ENCODE measurements at regions not wholly inside any gene's neighbourhood (a gene's known extent, or its start where the extent isn't known, plus 50 kb on each side); places are given as distances from the start of the nearest gene placed in this dataset.

DNA sequence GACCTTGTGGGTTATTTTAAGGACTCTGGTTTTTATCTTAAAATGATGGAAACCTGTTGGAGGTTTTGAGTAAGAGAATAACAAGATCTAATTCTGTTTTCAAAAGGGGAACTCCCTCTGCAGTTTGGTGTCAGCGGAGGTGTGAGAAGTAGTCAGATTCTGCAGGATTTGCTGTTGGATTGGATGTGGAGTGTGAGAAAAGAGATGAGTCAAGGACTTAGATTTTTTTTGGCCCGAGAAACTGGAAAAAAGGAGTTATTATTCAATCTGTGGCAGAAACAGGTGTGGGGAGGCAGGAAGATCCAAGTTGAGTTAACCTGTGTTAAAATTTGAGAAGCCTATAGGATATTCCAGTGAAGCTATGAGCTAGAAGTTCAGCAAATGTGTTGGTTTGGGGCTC, 337.2 kb upstream of the FANCL start:
- H3K4me3 ChIP-seq (ENCODE audit: low read depth, low read length), result no peak overlapping the region

DNA sequence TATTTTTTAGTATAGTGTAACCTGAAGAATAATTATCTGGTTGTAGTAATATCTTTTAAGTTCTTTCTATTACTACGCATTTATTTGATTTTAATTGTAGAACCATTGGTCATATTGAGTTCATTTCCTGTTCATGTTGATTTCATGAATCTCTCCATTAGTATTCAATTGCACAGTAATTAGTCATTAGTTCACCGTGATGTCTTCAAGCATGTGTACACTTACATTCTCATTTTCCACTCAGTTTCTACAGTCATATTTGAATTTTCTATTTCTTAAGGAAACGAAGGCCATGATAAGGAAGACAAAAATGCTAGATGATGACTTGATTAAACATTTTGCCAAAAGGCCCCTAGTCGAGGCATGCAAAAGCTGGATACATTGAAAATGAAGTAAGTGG, 333.7 kb upstream of the FANCL start:
- H3K4me3 ChIP-seq (ENCODE audit: low read depth, low read length), result no peak overlapping the region

DNA sequence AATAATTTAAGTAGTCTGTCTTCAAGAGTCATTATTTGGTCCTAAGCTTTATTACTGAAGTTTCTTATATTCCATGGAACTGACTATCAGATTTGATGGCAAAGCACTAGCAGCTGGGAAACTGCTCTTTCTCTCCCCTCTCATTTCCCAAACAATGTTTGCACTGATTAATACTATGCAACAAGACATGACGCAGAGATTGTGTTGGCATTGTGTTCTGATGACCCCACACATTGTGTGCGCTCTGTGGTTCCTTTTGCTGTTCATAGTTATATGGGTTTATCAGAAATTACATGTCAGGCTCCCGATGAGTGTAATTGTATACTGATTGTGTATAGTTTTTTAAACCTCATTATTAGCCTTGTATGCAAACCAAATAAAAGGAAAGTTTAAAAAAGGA, 331.6 kb upstream of the FANCL start:
- no peak overlapping the region for H3K4me3 ChIP-seq (ENCODE audit: low read depth, low read length)

DNA sequence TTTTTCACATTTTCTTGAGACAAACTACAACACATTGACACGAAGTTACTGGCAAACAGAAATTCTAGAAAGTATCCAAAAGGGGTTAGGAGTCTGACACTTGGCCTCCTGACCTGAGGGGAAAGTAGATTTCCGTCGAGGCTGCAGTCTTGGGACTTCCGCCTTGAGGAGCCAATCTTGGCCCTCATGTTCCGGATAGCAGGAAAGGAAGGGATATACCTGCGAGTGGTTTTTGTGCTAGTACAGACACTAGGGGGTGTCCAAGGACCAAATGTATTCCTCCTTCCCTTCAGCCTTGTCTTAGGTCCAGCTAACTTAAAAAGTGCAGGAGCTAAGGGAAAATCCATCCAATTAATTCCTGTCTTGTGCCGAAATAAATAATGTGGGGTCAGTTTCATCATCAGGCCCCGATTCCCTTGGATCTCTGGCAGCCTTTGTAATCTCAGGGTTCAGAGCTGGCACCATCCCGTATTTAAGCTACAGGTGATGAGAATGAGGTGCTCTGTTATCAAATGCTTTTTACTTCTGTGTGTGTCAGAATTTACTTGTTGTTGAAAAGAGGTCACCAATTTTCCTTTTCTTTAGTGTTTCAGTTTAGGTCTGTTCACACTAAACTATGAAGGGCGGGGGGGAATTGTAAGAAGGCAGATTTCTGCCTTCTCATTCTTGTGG, 330.2 kb upstream of the FANCL start:
- no peak overlapping the region for H3K4me3 ChIP-seq (ENCODE audit: low read depth, low read length)

DNA sequence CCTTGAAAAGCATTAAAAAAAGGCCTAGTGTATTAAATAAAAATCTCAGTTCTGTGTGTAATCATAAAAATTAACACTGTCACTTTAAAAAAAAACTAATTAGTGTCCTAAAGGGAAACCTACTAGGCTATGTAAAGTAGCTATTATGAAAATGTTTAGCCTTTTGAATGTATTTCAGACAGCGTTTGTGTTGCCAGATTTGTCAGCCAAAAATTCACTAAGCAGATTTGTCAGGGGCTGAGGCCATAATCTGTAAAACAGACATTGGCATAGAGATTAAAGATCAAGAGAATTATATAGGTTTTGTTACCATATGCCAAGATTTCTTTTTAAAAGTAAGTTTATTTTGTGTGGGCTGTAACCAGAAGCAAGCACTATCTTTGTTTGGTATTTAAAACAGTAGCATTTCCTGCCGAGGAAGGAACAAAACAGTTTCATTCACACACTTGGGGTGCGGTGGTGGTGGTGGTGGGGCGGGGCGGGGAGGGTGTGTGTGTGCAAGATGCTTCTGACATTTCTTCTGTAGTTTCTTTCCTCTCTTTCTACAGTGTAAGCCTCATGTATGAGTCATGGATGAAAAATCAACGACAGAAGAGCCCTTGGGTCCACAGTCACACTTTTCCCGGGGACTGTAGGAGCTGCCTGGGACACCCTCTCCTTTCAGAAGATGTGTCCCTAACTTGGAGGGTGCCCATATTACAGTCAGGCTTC, 328.5 kb upstream of the FANCL start:
- H3K4me3 ChIP-seq (ENCODE audit: low read depth, low read length), result no peak overlapping the region

DNA sequence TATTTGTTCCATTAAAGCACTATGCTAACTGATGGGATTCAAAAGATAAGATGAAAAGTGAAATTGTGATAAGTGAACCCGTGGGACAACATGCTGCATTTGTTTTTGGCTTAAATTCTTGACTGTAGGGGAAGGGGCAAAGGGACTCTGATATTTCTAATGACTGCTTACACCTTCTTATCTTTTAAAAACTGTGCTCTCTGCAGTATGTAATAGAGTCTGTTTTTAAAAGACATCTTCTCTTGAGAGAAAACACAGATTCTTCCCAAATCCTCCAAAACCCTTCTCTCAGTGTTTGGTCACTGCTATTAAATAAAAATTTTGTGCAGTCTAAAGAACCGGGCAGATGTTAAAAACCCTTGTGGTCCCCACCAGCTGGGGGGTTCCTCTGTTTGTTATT, 327.8 kb upstream of the FANCL start:
- no peak overlapping the region for H3K4me3 ChIP-seq (ENCODE audit: low read depth, low read length)

DNA sequence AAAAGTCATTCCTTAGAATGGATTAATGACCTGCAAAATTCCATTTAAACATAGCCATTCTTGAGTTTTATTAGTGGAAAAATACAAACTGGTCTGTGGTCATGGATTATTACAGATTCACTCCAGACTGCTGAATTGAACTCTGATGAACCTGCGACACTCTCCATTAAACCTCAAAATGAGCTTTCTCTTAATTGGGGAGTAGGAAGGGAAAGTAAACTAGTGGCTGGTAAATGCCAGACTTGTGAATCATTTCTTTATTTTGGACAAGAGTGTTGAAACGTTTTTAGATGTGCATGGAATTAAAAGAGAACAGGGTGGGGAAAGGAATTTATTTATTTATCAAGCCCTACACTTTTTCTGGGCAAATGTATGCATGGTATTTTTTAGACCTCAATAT, 321.2 kb upstream of the FANCL start:
- H3K4me3 ChIP-seq (ENCODE audit: low read depth, low read length), result no peak overlapping the region

DNA sequence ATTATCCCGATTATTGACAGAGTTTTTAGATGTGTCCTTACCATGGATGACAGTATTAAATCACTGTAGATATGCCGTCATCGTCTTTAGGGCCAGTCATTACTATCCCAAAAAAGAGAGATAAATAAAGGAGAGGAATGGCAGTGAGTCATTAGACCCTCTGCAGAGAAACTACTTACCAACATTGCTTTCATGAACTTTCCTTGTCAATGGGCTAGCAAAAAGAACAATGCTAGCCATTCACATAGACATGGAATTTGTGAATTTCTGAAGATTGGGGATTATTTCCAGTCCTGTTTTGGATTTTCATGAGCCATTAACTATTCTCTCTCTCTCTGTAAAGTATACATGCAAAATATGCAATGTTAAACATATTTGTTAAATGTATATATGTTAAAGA, 319.4 kb upstream of the FANCL start:
- no peak overlapping the region for H3K4me3 ChIP-seq (ENCODE audit: low read depth, low read length)

DNA sequence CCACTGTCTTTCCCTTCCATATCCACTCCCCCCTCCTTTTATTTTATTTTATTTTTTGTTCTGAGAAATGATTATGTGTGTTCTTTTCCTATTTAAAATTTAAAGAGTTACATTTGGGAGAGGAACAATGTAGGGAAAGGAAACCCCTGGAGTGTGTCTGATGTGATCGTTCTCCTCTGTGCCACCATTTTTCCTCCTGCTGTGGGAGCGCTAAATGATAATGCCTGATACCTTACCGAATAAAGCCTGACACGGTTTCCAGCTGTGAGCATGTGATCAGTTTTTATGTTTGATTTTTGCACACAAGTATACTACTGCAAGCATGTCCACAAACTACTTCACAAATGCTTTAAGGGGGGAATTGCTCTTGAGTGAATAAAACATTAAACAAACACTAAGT, 317.8 kb upstream of the FANCL start:
- no peak overlapping the region for H3K4me3 ChIP-seq (ENCODE audit: low read depth, low read length)

DNA sequence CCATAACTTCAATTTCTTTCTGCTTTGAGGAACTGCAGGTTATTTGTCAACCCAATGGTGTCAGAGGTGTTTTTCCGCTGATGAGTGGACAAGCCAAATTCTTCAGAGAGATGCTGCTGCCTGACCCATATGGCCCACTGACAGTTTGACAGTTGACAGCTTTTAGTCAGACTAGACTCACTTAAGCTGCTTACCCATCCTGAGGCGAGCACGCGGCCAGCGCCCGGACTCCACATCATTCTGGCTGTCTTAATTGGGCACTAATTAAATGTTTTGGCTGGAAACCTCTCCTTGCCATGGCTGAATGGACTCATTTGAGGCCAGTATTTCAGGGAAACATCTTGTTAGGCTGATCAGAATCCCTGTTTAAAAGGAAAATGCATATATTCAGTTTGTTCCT, 316.1 kb upstream of the FANCL start:
- no peak overlapping the region for H3K4me3 ChIP-seq (ENCODE audit: low read depth, low read length)

DNA sequence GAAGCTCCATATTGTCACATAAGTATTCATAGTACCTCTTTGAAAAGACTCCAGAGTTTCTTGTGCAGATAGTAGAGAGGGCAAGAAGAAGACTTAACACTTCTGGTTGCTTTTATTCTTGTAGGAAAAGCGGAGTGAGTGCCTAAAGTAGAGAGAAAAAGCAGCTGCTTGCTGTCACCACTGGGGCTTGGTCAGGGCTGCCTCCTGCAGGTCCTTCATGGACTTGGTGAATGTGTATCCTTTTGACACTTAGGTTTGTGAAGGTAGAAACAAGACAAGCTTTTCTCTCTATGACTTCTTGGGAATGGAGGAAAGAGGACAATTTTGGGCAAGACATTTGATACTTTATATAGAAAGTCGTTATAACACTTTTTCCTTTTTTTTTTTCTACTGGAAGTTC, 312.8 kb upstream of the FANCL start:
- H3K4me3 ChIP-seq (ENCODE audit: low read depth, low read length), result no peak overlapping the region

DNA sequence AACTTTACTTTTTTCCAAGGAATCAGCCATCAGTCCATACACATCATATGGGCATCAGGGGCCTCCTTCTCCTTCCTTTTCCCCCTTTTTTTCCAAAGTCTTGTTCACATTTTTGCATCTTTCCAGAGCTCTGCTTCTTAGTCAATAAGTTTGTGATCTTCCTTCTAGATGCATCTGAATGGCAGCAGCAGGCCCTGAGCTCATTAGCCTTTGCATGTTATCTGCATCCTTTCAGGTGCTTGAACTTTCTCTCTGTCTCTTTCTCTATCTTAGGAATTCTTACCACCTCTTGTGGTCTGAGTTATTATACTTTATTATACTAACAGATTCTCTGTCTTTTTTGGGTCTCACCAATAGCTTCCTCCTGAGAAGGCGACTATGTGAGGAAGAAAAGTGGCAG, 312.4 kb upstream of the FANCL start:
- no peak overlapping the region for H3K4me3 ChIP-seq (ENCODE audit: low read depth, low read length)

DNA sequence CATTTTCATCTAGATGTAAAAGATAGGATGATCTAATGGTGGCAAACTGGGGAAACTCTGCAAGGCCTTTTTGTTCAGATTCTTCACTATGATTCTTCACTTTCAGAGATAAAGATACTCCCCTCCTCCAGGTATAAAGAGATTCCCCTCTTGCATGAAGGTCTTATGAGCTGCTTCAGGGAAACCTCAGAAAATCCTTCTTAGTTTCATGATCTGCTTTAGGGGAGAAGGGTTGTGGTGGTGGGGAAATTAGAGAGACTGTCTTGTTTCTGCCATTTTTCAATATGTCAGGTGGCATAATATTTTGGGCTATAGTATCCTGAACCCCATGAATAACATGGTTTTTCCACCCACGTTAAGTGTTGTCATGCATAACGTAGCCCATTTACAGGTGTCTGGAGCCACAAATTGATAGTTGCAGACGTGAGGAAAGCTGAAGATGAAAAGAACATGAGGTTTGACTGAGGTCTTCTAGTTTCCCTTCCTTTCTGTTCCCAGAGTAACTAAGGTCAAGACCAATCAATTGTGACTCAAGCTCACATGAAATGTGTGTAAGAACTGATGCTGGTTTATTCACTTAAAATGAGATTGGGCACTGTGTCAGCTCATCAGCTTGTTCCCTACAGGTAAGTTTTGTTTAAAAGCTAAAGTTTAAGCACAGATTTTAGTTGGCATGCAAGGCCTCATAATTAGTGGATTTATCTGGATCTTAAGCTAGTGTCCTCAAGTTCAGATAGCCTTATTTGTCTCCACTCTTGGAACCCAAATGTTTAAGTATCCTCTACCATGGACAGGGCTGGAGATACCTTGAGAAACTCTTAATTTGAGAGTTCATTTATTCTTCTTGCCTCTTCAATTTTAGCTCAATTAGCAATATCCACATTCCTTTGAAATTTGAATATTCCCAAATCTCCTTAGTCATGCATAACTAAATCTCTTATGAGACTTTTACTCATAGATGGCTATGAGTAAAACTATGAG, 304.5 kb upstream of the FANCL start:
- H3K4me3 ChIP-seq (ENCODE audit: low read depth, low read length), result no peak overlapping the region

DNA sequence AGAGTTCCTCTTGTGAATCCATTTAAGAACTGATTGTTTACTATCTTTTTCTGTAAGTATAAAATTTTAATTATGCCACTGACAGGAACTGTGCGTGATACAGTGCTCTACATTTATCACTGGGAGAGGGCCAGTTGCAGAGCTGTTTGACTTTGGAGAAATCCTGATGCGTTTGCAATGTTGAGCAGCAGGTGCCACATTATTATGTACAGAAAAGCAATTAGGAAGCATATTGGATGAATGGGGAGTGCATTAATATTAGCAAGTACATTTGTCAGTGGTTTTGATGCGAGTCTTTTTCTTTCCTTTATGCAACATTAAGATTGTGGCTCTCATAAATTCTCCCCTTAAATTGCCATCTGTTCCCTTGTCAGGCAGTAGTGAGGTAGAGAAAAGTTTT, 302.3 kb upstream of the FANCL start:
- no peak overlapping the region for H3K4me3 ChIP-seq (ENCODE audit: low read depth, low read length)

DNA sequence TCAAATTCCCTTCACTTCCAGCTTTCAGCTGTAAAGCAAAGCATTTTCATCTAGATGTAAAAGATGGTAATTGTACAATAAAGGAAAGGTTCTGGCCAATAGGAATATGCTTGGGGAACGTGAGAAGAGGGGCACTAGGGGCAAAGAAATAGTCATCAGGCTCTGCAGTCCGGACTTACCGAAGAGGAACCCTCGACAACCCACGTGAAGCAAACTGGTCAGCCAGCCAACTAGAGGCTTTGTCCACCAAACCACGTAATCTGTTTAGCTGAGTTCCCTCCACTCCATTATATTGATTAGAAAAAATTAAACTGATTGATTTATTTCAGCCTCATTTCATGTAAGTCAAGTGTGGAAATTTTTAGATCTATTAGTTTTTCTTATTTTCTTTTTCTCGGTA, 300.4 kb upstream of the FANCL start:
- no peak overlapping the region for H3K4me3 ChIP-seq (ENCODE audit: low read depth, low read length)

DNA sequence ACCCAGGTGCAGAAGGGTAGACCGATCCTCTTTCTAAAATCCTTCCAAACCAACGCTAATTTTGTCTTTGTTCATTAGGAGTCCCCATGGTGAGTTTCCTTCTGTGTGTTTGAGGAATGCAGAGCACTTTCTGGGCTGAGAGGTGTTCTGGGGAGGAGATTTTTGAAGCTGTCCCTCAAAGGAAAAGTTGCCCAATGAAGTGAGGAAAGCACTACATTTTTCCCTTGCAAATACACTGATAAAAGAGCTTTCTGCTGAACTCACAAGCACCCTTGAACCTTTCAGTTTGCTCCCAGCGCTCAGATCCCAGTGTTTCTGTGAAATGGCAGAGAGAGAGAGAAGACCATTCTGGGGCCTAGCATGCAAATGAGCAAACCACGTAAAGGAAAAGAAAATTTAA, 299.6 kb upstream of the FANCL start:
- no peak overlapping the region for H3K4me3 ChIP-seq (ENCODE audit: low read depth, low read length)

DNA sequence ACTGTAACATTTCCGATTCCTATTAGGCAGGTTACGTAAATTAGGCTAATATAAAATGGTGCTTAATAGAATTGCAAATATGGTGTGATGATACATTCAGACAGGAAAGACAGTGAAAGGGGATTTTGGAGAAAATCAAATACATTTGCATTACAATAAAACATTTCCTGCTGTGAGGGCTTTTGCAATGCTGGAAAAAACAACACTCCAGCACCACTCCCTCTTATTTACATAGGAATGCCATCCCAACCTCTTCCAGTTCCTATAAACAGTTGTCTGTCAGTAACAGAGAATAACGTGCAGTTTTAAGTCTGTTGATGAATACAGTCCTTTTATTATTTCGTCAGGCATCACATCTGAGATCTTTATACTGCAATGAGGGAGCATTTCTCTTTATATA, 298.8 kb upstream of the FANCL start:
- no peak overlapping the region for H3K4me3 ChIP-seq (ENCODE audit: low read depth, low read length)

DNA sequence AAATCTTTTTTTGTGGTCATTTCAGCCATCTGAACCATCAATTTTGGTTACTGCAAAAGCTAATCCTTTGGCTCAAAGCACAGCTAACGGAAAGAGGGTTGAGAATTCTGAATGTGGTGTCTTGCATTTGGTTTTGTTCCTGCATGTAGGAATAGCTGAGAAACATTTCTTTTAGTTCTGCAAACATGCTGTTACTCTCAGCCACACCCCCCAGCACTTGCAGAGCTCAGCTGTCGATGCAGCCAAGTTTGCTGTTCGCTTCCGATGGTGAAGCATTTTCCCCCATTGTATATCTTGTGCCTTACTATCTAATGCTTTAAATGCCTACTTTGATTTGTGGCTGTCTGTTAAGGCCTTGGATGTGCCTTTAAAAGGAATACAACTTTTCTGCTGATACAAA, 294.9 kb upstream of the FANCL start:
- no peak overlapping the region for H3K4me3 ChIP-seq (ENCODE audit: low read depth, low read length)

DNA sequence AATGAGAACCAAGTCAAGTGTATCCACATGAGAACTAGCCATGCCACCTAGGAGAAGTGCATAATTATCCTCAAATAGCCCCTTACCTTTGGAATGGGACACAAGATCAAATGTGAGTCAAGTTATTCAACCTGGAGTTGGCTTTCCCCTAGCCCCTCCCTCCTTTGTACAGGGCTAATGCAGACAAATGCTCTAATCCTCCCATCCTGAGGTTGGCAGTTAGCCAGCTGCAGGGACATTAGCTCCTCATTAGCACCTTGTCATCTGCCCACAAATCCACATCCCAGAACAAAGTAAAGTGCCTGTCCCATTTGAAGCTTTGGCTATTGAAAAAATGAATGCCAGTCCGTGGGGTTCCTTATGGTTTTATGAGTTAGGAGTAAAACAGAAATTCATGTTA, 294.1 kb upstream of the FANCL start:
- H3K4me3 ChIP-seq (ENCODE audit: low read depth, low read length), result no peak overlapping the region

DNA sequence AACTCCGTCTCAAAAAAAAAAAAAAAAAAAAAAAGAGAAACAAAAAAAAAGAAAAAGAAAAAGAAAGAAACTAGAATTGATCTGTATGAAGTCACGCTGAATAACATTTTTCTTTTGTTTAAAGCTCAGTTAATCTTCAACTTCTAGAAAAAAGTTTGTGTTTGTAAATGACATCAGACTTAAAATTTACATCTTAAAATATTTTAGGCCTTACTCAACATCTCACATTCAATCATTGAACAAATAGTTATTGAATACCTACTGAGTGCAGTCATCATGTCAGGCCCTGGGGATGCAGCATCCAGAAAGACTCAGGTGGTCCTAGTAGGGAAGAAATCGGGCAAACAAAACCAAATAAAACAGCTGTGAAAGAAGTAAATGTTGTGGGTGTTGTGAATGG, 292.3 kb upstream of the FANCL start:
- no peak overlapping the region for H3K4me3 ChIP-seq (ENCODE audit: low read depth, low read length)

DNA sequence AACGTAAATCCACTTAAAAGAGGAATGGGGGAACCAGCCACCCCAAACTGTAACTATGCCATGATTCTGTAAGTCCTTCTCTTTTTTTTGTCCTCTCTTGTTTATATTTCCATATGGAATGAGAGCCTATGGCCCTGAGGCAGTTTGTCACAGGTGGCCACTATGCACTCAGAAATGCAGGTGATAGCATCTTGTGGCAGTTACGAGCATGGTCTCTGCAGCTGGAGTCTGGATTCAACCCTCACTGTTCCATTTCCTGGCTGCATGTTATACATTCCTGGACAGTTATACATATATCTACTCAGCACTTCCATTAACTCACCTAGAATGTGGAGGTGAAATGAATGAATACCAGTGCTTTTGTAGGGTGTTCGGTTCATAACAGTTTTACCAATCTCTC, 291.5 kb upstream of the FANCL start:
- no peak overlapping the region for H3K4me3 ChIP-seq (ENCODE audit: low read depth, low read length)

DNA sequence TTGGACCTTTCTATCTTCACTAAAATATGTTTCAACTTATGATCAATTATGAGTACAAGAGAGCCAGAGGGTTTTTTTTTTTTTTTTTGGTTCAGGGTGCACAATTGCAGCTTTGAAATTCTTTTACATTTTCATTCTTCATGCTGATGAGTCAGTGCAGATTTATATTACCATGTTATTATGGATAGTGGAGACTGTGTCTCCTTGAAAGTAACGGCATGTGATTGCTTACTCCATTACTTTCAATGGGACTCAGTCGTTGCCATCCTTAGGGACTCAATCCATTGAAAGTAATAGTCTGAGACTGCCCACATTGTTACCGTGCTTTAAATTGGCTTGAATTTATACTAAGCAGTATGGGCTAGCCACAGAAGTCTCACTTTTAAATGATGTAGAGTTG, 286.5 kb upstream of the FANCL start:
- H3K4me3 ChIP-seq (ENCODE audit: low read depth, low read length), result no peak overlapping the region
